PFSK-1 (cell line): ENCODE measurements at regions not wholly inside any gene's neighbourhood (a gene's known extent, or its start where the extent isn't known, plus 50 kb on each side); places are given as distances from the start of the nearest gene placed in this dataset.

Source experiments
- FOXP2 ChIP-seq: optimal IDR thresholded peaks from 2 replicates; pipeline ENCODE3; 2011; ENCODE audit warnings: borderline replicate concordance, control low read depth, inconsistent platforms; ENCODE audit not compliant: insufficient read depth; ENCODE audit errors: extremely low read length, extremely low read depth
- POLR2AphosphoS5 ChIP-seq: IDR thresholded peaks from 2 replicates; pipeline ENCODE4 v1.6.1; 2012; ENCODE audit warnings: low read depth, mild to moderate bottlenecking, control low read depth, low read length, moderate library complexity
- TF ChIP-seq, protein P1 (sequence below), 2 experiments: IDR thresholded peaks; 2 replicates each; pipeline versions ENCODE4 v1.6.1 to v1.8.0; 2011 to 2012; ENCODE audit warnings: low read depth in 2 of 2, low read length in 2 of 2, control low read depth in 1 of 2, inconsistent platforms in 1 of 2, mild to moderate bottlenecking in 1 of 2, moderate library complexity in 1 of 2; ENCODE audit not compliant: insufficient read depth in 1 of 2

DNA sequence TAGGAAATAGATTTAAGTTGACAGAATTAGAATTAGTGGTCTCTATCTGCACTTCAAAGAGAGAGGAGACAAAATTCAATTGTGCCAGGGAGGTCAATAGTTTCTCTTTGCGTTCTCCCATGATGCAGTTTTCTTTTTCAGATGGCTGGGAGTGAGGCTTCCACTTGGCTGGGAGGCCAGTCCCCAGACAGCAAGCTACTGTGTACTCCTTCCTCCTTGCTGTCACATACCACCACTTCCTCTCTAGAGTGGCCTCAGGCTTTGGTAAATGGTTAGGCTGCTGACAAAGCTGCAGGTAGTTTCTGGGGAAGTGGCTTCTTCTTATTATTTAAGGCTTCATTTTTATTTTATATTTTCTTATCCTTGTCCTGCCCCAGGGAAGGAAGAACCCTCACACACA is 106.2 kb upstream of the HS3ST4 start:
- TF ChIP-seq POLR2AphosphoS5 (no peak), FOXP2 (no peak)
- TF ChIP-seq, protein P1, sequence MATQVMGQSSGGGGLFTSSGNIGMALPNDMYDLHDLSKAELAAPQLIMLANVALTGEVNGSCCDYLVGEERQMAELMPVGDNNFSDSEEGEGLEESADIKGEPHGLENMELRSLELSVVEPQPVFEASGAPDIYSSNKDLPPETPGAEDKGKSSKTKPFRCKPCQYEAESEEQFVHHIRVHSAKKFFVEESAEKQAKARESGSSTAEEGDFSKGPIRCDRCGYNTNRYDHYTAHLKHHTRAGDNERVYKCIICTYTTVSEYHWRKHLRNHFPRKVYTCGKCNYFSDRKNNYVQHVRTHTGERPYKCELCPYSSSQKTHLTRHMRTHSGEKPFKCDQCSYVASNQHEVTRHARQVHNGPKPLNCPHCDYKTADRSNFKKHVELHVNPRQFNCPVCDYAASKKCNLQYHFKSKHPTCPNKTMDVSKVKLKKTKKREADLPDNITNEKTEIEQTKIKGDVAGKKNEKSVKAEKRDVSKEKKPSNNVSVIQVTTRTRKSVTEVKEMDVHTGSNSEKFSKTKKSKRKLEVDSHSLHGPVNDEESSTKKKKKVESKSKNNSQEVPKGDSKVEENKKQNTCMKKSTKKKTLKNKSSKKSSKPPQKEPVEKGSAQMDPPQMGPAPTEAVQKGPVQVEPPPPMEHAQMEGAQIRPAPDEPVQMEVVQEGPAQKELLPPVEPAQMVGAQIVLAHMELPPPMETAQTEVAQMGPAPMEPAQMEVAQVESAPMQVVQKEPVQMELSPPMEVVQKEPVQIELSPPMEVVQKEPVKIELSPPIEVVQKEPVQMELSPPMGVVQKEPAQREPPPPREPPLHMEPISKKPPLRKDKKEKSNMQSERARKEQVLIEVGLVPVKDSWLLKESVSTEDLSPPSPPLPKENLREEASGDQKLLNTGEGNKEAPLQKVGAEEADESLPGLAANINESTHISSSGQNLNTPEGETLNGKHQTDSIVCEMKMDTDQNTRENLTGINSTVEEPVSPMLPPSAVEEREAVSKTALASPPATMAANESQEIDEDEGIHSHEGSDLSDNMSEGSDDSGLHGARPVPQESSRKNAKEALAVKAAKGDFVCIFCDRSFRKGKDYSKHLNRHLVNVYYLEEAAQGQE (IDR thresholded peaks at IDR 0.05; ENCODE audit: insufficient read depth in 1 of 2, low read depth in 2 of 2, low read length in 2 of 2): no peak
